Neural cell (in vitro differentiated cells): ENCODE measurements at regions not wholly inside any gene's neighbourhood (a gene's known extent, or its start where the extent isn't known, plus 50 kb on each side); places are given as distances from the start of the nearest gene placed in this dataset.
"Not testable (repeated sequence)": the region's sequence is repeated elsewhere in the genome, so short reads cannot be mapped to it uniquely, and the experiment has no call there.

Experiments
- H2AFZ ChIP-seq: fragments of 200-600, 300-800 bp; sonication (generic), shearing (Covaris generic); 2 replicates; pipeline ENCODE4 v1.6.0; 2014; ENCODE audit warnings: low read depth, mild to moderate bottlenecking, antibody characterized with exemption, low read length, moderate library complexity
- H3F3A ChIP-seq: fragments of 200-600 bp; shearing (Covaris generic); 2 replicates; pipeline ENCODE4 v1.6.1; 2016; ENCODE audit warnings: mild to moderate bottlenecking, moderate library complexity, mixed read lengths, antibody characterized with exemption, low read length; ENCODE audit not compliant: insufficient read depth, poor library complexity, severe bottlenecking
- H3K27ac ChIP-seq: fragments of 200-600, 300-800 bp; sonication (generic), shearing (Covaris generic); 2 replicates; pipeline ENCODE4 v1.5.1; 2014; ENCODE audit warnings: mild to moderate bottlenecking, low read length, moderate library complexity
- H3K27me3 ChIP-seq: fragments of 300-800, 200-600 bp; sonication (generic), shearing (Covaris generic); 2 replicates; pipeline ENCODE4 v1.6.0; 2014; ENCODE audit warnings: mild to moderate bottlenecking, low read depth, low read length, moderate library complexity; ENCODE audit not compliant: insufficient read depth
- H3K36me3 ChIP-seq: fragments of 300-800, 200-600 bp; sonication (generic), shearing (Covaris generic); 2 replicates; pipeline ENCODE4 v1.5.1; 2014; ENCODE audit warnings: mild to moderate bottlenecking, antibody characterized with exemption, low read length, moderate library complexity; ENCODE audit not compliant: insufficient read depth
- H3K4me2 ChIP-seq: fragments of 300-800, 200-600 bp; sonication (generic), shearing (Covaris generic); 2 replicates; pipeline ENCODE4 v1.6.0; 2014; ENCODE audit warnings: mild to moderate bottlenecking, low read length
- H3K4me3 ChIP-seq: fragments of 300-800, 200-600 bp; sonication (generic), shearing (Covaris generic); 2 replicates; pipeline ENCODE4 v1.5.1; 2014; ENCODE audit warnings: mild to moderate bottlenecking, low read length, moderate library complexity
- H3K79me2 ChIP-seq: fragments of 200-600 bp; shearing (Covaris generic); replicated peaks from 2 replicates; pipeline ENCODE4 v1.6.0; 2014; ENCODE audit warnings: mild to moderate bottlenecking, low read length, moderate library complexity; ENCODE audit not compliant: insufficient read depth
- H3K9ac ChIP-seq: fragments of 300-800, 200-600 bp; sonication (generic), shearing (Covaris generic); 2 replicates; pipeline ENCODE4 v1.6.1; 2016; ENCODE audit warnings: mild to moderate bottlenecking, low read length, mixed read lengths
- H3K9me2 ChIP-seq: fragments of 200-600 bp; shearing (Covaris generic); 2 replicates; pipeline ENCODE4 v1.6.1; 2016; ENCODE audit warnings: mild to moderate bottlenecking, low read length, mixed read lengths; ENCODE audit not compliant: insufficient read depth
- H3K9me3 ChIP-seq: fragments of 200-600, 300-800 bp; sonication (generic), shearing (Covaris generic); 2 replicates; pipeline ENCODE4 v1.6.1; 2016; ENCODE audit warnings: mild to moderate bottlenecking, mixed run types, low read length, moderate library complexity, mixed read lengths
- H4K20me1 ChIP-seq: fragments of 200-600 bp; shearing (Covaris generic); 2 replicates; pipeline ENCODE4 v1.6.1; 2016; ENCODE audit warnings: mild to moderate bottlenecking, mixed run types; ENCODE audit not compliant: insufficient read depth
- EP300 ChIP-seq: fragments of 450-650 bp; conservative IDR thresholded peaks from 2 replicates; pipeline ENCODE4 v1.6.1; 2014; ENCODE audit warnings: antibody characterized with exemption, mild to moderate bottlenecking, moderate library complexity; ENCODE audit not compliant: poor library complexity, severe bottlenecking
- EZH2 ChIP-seq: fragments of 200-600, 300-800 bp; shearing (Covaris generic), sonication (generic); IDR thresholded peaks from 2 replicates; pipeline ENCODE4 v1.6.1; 2014; ENCODE audit warnings: antibody characterized with exemption, low read length, borderline replicate concordance, mild to moderate bottlenecking; ENCODE audit not compliant: insufficient read depth, poor library complexity, severe bottlenecking
- MXI1 ChIP-seq: fragments of 450-650 bp; conservative IDR thresholded peaks from 2 replicates; pipeline ENCODE4 v1.6.1; 2014; ENCODE audit warnings: antibody characterized with exemption, mild to moderate bottlenecking; ENCODE audit not compliant: poor library complexity, severe bottlenecking
- POLR2AphosphoS5 ChIP-seq: IDR thresholded peaks from 2 replicates; pipeline ENCODE4 v1.6.1; 2012
- RAD21 ChIP-seq: fragments of 450-650 bp; conservative IDR thresholded peaks from 2 replicates; pipeline ENCODE4 v1.6.1; 2014; ENCODE audit warnings: antibody characterized with exemption, mild to moderate bottlenecking, moderate library complexity
- SMC3 ChIP-seq: fragments of 450-650 bp; conservative IDR thresholded peaks from 2 replicates; pipeline ENCODE4 v1.6.1; 2014; ENCODE audit warnings: antibody characterized with exemption, mild to moderate bottlenecking, moderate library complexity; ENCODE audit not compliant: poor library complexity
- TAF1 ChIP-seq: IDR thresholded peaks from 2 replicates; pipeline ENCODE4 v1.6.1; 2012; ENCODE audit warnings: low read depth
- TF ChIP-seq, protein P1 (sequence below): IDR thresholded peaks from 2 replicates; pipeline ENCODE4 v1.6.1; 2012; ENCODE audit warnings: borderline replicate concordance
- TF ChIP-seq, protein P2 (sequence below): fragments of 450-650 bp; IDR thresholded peaks from 2 replicates; pipeline ENCODE4 v1.5.1; 2014; ENCODE audit warnings: antibody characterized with exemption, mild to moderate bottlenecking, moderate library complexity; ENCODE audit not compliant: poor library complexity, severe bottlenecking

DNA sequence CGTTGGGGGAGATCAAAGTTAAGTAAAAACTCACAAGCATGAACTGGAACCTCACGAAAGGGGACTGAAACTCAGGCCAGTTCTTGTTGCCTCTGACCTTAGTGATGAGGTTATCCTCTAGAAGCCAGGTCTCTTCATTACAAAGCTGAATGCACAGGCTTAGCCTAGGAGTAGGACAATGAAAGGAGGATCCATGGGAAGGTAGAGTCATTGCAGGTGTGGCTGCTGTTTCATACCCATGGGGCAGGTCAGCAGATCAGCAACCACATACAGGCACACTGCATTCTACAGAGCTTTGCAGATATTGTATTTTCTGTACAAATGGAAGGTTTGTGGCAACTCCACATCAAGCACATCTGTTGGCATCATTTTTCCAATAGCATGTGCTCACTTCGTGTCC is 341.3 kb upstream of the SOX9 start:
- Histone ChIP-seq H3K36me3 (no peaks in the 10 kb centered on the region), H2AFZ (no peak overlapping the region), H3K4me3 (no peak overlapping the region), H3K9me3 (no peaks in the 10 kb centered on the region), H3K27ac (no peak overlapping the region), H3K9ac (no peak overlapping the region), H3F3A (no peaks in the 10 kb centered on the region), H3K4me2 (no peak overlapping the region), H4K20me1 (no peaks in the 10 kb centered on the region), H3K79me2 (no peaks in the 10 kb centered on the region), H3K27me3 (no peaks in the 10 kb centered on the region), H3K9me2 (no peaks in the 10 kb centered on the region)
- TF ChIP-seq EZH2 (no peak), RAD21 (no peak)

DNA sequence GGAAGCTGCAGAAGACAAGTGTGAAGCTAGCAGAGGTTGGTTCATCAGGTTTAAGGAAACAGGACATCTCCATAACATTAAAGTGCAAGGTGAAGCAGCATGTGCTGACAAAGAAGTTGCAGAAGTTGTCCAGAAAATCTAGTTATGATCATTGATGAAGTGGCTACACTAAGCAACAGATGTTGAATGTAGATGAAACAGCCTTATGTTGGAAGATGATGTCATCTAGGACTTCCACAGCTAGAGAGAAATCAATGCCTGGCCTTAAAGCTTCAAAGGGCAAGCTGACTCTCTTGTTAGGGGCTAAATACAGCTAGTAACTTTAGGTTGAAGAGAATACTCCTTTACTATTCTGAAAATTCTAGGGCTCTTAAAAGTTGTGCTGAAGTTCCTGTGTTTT is 340.2 kb upstream of the SOX9 start:
- H3K36me3 ChIP-seq = no peaks in the 10 kb centered on the region
- no peak for TF ChIP-seq TAF1
- TF ChIP-seq, protein P1, sequence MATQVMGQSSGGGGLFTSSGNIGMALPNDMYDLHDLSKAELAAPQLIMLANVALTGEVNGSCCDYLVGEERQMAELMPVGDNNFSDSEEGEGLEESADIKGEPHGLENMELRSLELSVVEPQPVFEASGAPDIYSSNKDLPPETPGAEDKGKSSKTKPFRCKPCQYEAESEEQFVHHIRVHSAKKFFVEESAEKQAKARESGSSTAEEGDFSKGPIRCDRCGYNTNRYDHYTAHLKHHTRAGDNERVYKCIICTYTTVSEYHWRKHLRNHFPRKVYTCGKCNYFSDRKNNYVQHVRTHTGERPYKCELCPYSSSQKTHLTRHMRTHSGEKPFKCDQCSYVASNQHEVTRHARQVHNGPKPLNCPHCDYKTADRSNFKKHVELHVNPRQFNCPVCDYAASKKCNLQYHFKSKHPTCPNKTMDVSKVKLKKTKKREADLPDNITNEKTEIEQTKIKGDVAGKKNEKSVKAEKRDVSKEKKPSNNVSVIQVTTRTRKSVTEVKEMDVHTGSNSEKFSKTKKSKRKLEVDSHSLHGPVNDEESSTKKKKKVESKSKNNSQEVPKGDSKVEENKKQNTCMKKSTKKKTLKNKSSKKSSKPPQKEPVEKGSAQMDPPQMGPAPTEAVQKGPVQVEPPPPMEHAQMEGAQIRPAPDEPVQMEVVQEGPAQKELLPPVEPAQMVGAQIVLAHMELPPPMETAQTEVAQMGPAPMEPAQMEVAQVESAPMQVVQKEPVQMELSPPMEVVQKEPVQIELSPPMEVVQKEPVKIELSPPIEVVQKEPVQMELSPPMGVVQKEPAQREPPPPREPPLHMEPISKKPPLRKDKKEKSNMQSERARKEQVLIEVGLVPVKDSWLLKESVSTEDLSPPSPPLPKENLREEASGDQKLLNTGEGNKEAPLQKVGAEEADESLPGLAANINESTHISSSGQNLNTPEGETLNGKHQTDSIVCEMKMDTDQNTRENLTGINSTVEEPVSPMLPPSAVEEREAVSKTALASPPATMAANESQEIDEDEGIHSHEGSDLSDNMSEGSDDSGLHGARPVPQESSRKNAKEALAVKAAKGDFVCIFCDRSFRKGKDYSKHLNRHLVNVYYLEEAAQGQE = no peak
- TF ChIP-seq MXI1 = no peak

DNA sequence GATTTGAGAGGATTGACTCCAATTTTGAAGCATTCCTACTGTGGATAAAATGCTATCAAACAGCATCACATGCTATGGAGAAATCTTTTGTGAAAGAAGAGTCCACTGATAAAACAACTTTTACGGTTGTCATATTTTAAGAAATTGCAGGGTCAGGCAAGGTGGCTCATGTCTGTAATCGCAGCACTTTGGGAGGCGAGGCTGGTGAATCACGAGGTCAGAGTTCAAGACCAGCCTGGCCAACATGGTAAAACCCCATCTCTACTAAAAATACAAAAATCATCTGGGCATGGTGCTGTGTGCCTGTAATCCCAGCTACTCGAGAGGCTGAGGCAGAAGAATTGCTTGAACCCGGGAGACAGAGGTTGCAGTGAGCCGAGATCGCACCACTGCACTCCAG is 338.8 kb upstream of the SOX9 start:
- H3K4me2 ChIP-seq, H2AFZ ChIP-seq, H3K9me2 ChIP-seq, H4K20me1 ChIP-seq, H3K79me2 ChIP-seq, H3K27me3 ChIP-seq, H3F3A ChIP-seq, H3K4me3 ChIP-seq, H3K9me3 ChIP-seq, H3K9ac ChIP-seq, H3K27ac ChIP-seq, H3K36me3 ChIP-seq: not testable (repeated sequence)

More for the DNA sequence above, 340.2 kb upstream of the SOX9 start:
- Histone ChIP-seq H3K79me2 (no peaks in the 10 kb centered on the region), H2AFZ (no peak overlapping the region), H4K20me1 (no peaks in the 10 kb centered on the region), H3K9me3 (no peaks in the 10 kb centered on the region), H3K4me2 (no peak overlapping the region), H3K9me2 (no peaks in the 10 kb centered on the region), H3K27me3 (no peaks in the 10 kb centered on the region), H3K27ac (no peak overlapping the region), H3K9ac (no peak overlapping the region), H3F3A (no peaks in the 10 kb centered on the region), H3K4me3 (no peak overlapping the region)

DNA sequence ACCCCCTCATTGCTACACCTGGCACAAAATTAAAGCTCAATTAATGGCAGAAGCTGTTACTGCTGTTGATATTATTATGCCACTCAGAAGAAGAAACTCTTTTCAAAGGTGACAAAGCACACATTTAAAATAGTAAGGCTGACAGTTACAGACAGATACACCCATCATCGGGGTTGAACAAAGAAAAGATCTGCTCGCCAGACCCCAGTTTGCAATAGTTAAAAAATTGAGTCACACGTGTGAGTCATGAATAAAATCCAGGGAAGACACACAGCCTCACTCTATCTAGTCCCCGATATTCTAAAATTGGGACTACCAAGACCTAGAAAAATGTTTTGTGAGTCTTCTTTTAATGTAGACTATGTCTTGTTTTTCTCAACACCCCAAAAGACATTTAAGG is 330.0 kb upstream of the SOX9 start:
- H3K27ac ChIP-seq = no peak overlapping the region
- TF ChIP-seq MXI1 (no peak), SMC3 (no peak), EP300 (no peak), POLR2AphosphoS5 (no peak), TAF1 (no peak), EZH2 (no peak), RAD21 (no peak)
- TF ChIP-seq, protein P2, sequence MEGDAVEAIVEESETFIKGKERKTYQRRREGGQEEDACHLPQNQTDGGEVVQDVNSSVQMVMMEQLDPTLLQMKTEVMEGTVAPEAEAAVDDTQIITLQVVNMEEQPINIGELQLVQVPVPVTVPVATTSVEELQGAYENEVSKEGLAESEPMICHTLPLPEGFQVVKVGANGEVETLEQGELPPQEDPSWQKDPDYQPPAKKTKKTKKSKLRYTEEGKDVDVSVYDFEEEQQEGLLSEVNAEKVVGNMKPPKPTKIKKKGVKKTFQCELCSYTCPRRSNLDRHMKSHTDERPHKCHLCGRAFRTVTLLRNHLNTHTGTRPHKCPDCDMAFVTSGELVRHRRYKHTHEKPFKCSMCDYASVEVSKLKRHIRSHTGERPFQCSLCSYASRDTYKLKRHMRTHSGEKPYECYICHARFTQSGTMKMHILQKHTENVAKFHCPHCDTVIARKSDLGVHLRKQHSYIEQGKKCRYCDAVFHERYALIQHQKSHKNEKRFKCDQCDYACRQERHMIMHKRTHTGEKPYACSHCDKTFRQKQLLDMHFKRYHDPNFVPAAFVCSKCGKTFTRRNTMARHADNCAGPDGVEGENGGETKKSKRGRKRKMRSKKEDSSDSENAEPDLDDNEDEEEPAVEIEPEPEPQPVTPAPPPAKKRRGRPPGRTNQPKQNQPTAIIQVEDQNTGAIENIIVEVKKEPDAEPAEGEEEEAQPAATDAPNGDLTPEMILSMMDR = no peak
- TF ChIP-seq, protein P1 = no peak
- H3F3A ChIP-seq = no peaks in the 10 kb centered on the region
- no peaks in the 10 kb centered on the region for H4K20me1 ChIP-seq
- H3K9me3 ChIP-seq = peaks cover 3% of the 10 kb centered on the region
- no peaks in the 10 kb centered on the region for H3K79me2 ChIP-seq
- no peaks in the 10 kb centered on the region for H3K27me3 ChIP-seq
- no peak overlapping the region for H2AFZ ChIP-seq
- no peak overlapping the region for H3K4me2 ChIP-seq
- no peaks in the 10 kb centered on the region for H3K36me3 ChIP-seq
- H3K9ac ChIP-seq = no peak overlapping the region
- no peaks in the 10 kb centered on the region for H3K9me2 ChIP-seq
- H3K4me3 ChIP-seq = no peak overlapping the region
